Adipocyte (in vitro differentiated cells): ENCODE measurements at regions not wholly inside any gene's neighbourhood (a gene's known extent, or its start where the extent isn't known, plus 50 kb on each side); places are given as distances from the start of the nearest gene placed in this dataset.
"Not testable (repeated sequence)": the region's sequence is repeated elsewhere in the genome, so short reads cannot be mapped to it uniquely, and the experiment has no call there.

ENCODE experiments used
- DNase-seq: peaks from one replicate; pipeline ENCODE4 v3.0.0-alpha.2; 2015; ENCODE audit warnings: low read depth
- H3K27me3 ChIP-seq: replicated peaks from 2 replicates; pipeline ENCODE4 v1.7.0; 2013; ENCODE audit warnings: mild to moderate bottlenecking, low read length, moderate library complexity; ENCODE audit not compliant: control insufficient read depth, insufficient read depth
- H3K36me3 ChIP-seq: 2 replicates; pipeline ENCODE4 v1.7.0; 2013; ENCODE audit warnings: low read length, mild to moderate bottlenecking, moderate library complexity; ENCODE audit not compliant: control insufficient read depth, insufficient read depth, severe bottlenecking
- H3K4me1 ChIP-seq: 2 replicates; pipeline ENCODE4 v1.7.0; 2013; ENCODE audit warnings: mild to moderate bottlenecking, low read length, moderate library complexity; ENCODE audit not compliant: control insufficient read depth, insufficient read depth
- H3K4me3 ChIP-seq: 2 replicates; pipeline ENCODE4 v1.7.0; 2013; ENCODE audit warnings: mild to moderate bottlenecking, low read length, moderate library complexity
- H3K9ac ChIP-seq: 2 replicates; pipeline ENCODE4 v1.7.0; 2013; ENCODE audit warnings: mild to moderate bottlenecking, low read length, moderate library complexity
- H3K9me3 ChIP-seq: 2 replicates; pipeline ENCODE4 v1.7.0; 2013; ENCODE audit warnings: mild to moderate bottlenecking, low read length, moderate library complexity; ENCODE audit not compliant: control insufficient read depth

DNA sequence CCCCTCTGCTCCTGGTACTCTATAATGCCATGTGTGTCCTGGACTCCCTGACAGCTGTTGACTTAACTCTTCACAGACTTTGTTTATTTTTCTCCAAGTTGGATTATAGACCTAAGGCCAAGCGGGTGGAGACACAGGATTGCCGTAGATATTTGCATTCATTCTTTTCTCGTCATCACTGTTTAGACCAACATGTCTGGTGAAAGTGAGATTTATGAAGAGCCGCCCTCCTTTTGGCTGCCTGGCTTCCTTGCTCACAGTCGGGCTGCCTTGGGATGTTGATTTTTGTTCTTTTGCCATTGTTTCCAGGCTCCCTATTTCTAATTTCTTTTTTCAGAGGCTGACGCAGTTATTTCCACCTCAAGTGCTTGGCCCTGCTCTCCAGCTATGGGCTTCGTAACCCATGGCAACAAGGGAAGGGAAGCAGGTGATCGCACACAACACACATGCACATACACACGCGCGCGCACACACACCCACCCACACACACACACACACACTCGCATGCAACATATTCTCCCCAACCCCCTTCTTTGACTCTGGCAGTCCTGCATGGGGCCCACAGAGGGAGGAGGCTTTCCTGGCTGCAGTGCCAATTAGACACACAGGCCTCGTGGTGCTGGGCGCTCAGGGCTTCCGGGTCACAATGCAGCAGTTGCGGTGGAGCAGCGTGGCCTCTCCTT lies 296.5 kb downstream of the MTX2 start:
- H3K9me3 ChIP-seq = no peaks in the 10 kb centered on the region
- no peaks in the 10 kb centered on the region for H3K27me3 ChIP-seq
- no peak for DNase-seq
- H3K4me3 ChIP-seq = no peak overlapping the region
- H3K36me3 ChIP-seq = no peaks in the 10 kb centered on the region
- H3K4me1 ChIP-seq = peaks cover 4% of the 10 kb centered on the region
- H3K9ac ChIP-seq = no peak overlapping the region

- Histone ChIP-seq H3K27me3 (no peaks in the 10 kb centered on the region), H3K36me3 (no peaks in the 10 kb centered on the region), H3K4me3 (no peak overlapping the region), H3K9ac (no peak overlapping the region), H3K4me1 (peaks cover 5% of the 10 kb centered on the region), H3K9me3 (no peaks in the 10 kb centered on the region)
- no peak for DNase-seq
These were observed 297.3 kb downstream of the MTX2 start for GRCh38 chr2:176566496-176566895.

GRCh38 chr2:176566961-176567360 lies 297.7 kb downstream of the MTX2 start:
- H3K9ac ChIP-seq = no peak overlapping the region
- H3K9me3 ChIP-seq = no peaks in the 10 kb centered on the region
- H3K4me3 ChIP-seq = no peak overlapping the region
- H3K27me3 ChIP-seq = no peaks in the 10 kb centered on the region
- no peak for DNase-seq
- H3K36me3 ChIP-seq = no peaks in the 10 kb centered on the region
- H3K4me1 ChIP-seq = peaks cover 6% of the 10 kb centered on the region

GRCh38 chr2:176567361-176567760 lies 298.1 kb downstream of the MTX2 start:
- Histone ChIP-seq H3K9me3 (no peaks in the 10 kb centered on the region), H3K4me1 (peaks cover 4% of the 10 kb centered on the region), H3K4me3 (no peak overlapping the region), H3K27me3 (no peaks in the 10 kb centered on the region), H3K9ac (no peak overlapping the region), H3K36me3 (no peaks in the 10 kb centered on the region)
- DNase-seq = no peak

DNA sequence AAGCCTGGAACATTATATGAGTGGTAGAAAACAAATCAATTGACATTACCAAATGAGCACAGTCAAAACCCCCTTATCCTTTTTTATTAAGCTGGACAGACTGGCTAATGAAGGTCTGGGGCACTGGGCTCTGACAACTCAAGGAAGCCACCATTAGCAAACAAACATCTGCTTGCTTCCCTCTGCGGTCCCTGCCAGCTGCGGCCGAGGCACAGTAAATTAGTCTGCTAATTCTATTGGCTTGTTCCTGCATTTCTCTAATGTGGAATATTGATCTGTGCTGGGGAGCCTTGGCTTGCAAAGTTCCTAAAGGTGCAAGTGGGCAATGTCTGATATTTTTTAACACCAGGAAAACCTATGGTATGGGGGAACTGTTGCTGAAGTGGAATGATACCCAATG lies 300.3 kb downstream of the MTX2 start:
- Histone ChIP-seq H3K4me3 (no peak overlapping the region), H3K9me3 (no peaks in the 10 kb centered on the region), H3K27me3 (no peaks in the 10 kb centered on the region), H3K4me1 (peaks cover 4% of the 10 kb centered on the region), H3K36me3 (no peaks in the 10 kb centered on the region), H3K9ac (no peak overlapping the region)
- no peak for DNase-seq

DNA sequence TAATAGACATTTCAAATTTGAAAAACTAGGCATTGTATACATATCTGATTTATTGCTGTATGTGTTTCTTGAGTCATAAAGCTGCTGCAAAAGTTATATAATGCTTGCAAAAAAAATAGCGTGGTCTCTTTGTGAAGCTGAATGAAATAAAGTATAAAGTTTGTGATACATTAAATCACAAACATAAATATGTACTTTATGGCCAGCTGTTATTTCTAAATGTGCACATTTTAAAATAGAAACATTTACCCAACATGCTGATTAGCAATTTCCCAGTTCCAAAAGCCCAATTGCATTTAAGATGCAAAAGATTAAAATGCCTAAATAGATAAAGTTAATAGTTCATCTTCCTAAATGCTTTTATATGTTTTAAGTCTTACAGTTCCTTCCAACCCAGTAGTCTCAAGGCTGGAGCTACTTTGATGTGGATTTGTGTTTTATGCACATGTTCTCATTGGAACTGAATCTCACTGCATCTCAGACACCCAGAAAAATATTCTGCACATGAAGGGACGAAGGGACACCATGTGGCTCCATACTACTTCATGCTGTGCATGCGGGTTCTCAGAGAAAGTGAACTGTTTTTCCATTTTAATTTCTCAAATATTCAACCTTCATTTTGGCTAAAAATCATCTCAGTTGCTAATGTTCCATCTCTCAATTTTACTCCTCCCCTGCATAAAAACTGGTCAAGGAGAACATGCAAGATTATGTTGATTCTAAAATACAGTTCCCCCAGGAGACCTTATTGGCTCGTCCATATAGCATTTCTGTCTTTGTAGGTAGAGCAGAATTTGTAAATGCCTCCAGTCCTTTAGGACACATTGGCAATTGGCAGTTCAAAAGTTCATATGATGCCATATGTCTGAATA lies 304.6 kb downstream of the MTX2 start:
- Histone ChIP-seq H3K27me3 (no peaks in the 10 kb centered on the region), H3K4me1 (peaks cover 4% of the 10 kb centered on the region), H3K36me3 (no peaks in the 10 kb centered on the region), H3K9me3 (no peaks in the 10 kb centered on the region), H3K9ac (no peak overlapping the region), H3K4me3 (no peak overlapping the region)
- DNase-seq = no peak

DNA sequence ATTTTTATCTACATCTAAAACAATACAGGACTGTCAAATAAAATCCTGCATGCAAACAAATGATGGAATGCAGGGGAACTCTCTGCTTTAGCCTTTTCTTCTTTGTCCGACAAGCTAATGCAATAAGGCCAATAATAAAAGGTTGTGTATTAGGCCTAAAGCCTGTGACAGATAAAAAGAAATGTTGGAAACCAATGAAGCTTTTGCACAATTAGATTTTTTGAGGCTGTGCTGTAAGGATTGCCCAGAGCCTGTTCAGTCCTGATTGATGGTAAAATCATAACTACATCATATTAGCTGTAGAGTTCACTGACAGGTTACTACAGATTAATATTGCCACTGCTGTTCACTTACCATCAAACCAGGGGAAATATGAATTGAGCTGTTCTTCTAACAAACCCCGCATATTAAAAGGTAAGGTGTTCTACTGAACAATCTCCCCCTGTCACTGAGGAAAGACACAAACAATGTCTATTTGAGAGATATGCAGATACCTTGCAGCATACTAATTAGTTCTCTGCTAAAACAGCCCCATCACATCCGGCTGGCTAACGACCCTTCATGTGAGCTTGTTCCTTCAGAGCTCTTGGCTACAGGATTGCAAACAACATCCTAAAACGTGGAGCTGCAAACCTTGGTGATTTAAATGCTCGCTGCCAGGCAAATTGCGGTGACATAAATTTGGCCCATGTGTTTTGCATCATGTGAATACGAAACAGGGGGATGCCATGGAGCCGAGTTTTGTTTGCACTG lies 305.4 kb downstream of the MTX2 start:
- no peak overlapping the region for H3K9ac ChIP-seq
- peaks cover 4% of the 10 kb centered on the region for H3K4me1 ChIP-seq
- H3K27me3 ChIP-seq = no peaks in the 10 kb centered on the region
- H3K36me3 ChIP-seq = no peaks in the 10 kb centered on the region
- no peak overlapping the region for H3K4me3 ChIP-seq
- no peaks in the 10 kb centered on the region for H3K9me3 ChIP-seq
- DNase-seq = no peak

DNA sequence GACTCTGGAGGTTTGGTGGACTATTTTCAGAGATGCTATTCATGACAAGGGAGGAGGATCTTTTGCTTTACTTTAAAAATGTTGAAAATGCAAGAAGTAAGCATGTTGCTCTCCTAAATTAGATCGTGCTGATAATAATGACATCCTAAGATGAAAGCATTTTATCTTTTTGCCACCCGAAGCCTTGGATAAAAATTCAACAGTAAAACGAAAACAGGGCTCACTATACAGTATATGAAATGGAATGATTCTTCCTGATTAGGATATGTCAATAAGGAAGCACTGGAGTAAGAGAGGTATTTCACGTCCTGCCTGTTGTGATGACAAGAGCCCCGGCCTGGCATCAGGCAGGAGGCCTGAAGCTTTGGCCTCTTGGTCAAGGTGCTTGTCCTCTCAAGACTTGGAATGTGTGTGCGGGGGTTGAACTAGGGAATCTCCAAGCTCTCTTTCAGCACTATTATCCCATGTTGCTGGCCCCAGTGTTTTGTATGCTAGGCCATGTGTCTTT lies 306.0 kb downstream of the MTX2 start:
- DNase-seq = no peak
- no peak overlapping the region for H3K4me3 ChIP-seq
- H3K9ac ChIP-seq = no peak overlapping the region
- H3K4me1 ChIP-seq = peaks cover 4% of the 10 kb centered on the region
- H3K27me3 ChIP-seq = no peaks in the 10 kb centered on the region
- no peaks in the 10 kb centered on the region for H3K9me3 ChIP-seq
- H3K36me3 ChIP-seq = no peaks in the 10 kb centered on the region

DNA sequence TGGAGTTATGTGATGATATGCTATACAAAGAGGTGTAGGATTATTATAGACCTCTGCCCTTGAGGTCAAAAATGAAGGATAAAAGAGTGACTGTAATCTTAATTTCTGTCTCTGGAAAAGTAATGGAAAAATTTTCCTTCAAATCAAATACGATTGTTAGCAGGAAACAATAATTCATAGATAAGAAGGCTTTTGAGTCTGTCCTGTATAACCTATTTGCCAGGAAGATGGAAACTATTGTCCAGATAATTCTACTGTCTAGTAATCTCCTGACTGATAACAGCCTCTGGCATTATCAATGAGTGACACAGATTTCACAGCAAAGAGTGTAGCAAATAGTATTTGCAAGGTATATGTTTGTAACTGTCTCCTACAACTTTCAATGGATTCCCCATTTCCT lies 307.8 kb downstream of the MTX2 start:
- H3K4me1 ChIP-seq = peaks cover under 1% of the 10 kb centered on the region
- no peak for DNase-seq
- no peaks in the 10 kb centered on the region for H3K9me3 ChIP-seq
- no peak overlapping the region for H3K4me3 ChIP-seq
- H3K27me3 ChIP-seq = no peaks in the 10 kb centered on the region
- H3K36me3 ChIP-seq = no peaks in the 10 kb centered on the region
- H3K9ac ChIP-seq = no peak overlapping the region

DNA sequence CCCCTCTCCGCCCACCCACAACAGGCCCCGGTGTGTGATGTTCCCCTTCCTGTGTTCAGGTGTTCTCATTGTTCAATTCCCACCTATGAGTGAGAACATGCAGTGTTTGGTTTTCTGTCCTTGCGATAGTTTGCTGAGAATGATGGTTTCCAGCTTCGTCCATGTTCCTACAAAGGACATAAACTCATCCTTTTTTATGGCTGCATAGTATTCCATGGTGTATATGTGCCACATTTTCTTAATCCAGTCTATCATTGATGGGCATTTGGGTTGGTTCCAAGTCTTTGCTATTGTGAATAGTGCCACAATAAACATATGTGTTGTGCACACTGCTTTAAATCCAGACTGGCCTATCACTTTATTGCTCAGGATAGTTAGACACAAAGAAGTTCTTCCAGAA lies 309.1 kb downstream of the MTX2 start:
- not testable (repeated sequence) for H3K9me3 ChIP-seq, DNase-seq, H3K36me3 ChIP-seq, H3K9ac ChIP-seq, H3K27me3 ChIP-seq, H3K4me3 ChIP-seq
- H3K4me1 ChIP-seq = peaks cover 10% of the 10 kb centered on the region

GRCh38 chr2:176579608-176580007 lies 310.4 kb downstream of the MTX2 start:
- H3K27me3 ChIP-seq = no peaks in the 10 kb centered on the region
- H3K9me3 ChIP-seq = no peaks in the 10 kb centered on the region
- peaks cover 23% of the 10 kb centered on the region for H3K4me1 ChIP-seq
- no peak for DNase-seq
- H3K9ac ChIP-seq = no peak overlapping the region
- H3K36me3 ChIP-seq = no peaks in the 10 kb centered on the region
- no peak overlapping the region for H3K4me3 ChIP-seq
